Liver (tissue), 3 donors: ENCODE measurements at regions not wholly inside any gene's neighbourhood (a gene's known extent, or its start where the extent isn't known, plus 50 kb on each side); places are given as distances from the start of the nearest gene placed in this dataset.

Experiments
- EGR1 ChIP-seq, 2 donors: IDR thresholded peaks; 2 replicates each; pipeline ENCODE4 v1.6.1; 2016 to 2018; ENCODE audit warnings: antibody characterized with exemption in 2 of 2, low read depth in 2 of 2
- GABPA ChIP-seq, 2 donors: IDR thresholded peaks in 1 of 2; conservative IDR thresholded peaks in 1 of 2; 2 replicates each; pipeline ENCODE4 v1.6.1; 2016; ENCODE audit warnings: antibody characterized with exemption in 2 of 2, mild to moderate bottlenecking in 1 of 2, moderate library complexity in 1 of 2
- JUND ChIP-seq, 2 donors: IDR thresholded peaks; 2 replicates each; pipeline ENCODE4 v1.6.1; 2016; ENCODE audit warnings: antibody characterized with exemption in 2 of 2
- TAF1 ChIP-seq: conservative IDR thresholded peaks from 2 replicates; pipeline ENCODE4 v1.6.1; 2016; ENCODE audit warnings: antibody characterized with exemption, mild to moderate bottlenecking
- TF ChIP-seq, protein P1 (sequence below): fragments of 150-350 bp; IDR thresholded peaks from 2 replicates; pipeline ENCODE4 v1.5.1; 2017; ENCODE audit warnings: improper control_type of control experiment, low read depth, low read length; ENCODE audit not compliant: missing input control
- TF ChIP-seq, protein P2 (sequence below): IDR thresholded peaks from 2 replicates; pipeline ENCODE4 v1.6.1; 2016; ENCODE audit warnings: antibody characterized with exemption
- donor health status: healthy.
- donor health status: healthy.

- TF ChIP-seq, protein P1, sequence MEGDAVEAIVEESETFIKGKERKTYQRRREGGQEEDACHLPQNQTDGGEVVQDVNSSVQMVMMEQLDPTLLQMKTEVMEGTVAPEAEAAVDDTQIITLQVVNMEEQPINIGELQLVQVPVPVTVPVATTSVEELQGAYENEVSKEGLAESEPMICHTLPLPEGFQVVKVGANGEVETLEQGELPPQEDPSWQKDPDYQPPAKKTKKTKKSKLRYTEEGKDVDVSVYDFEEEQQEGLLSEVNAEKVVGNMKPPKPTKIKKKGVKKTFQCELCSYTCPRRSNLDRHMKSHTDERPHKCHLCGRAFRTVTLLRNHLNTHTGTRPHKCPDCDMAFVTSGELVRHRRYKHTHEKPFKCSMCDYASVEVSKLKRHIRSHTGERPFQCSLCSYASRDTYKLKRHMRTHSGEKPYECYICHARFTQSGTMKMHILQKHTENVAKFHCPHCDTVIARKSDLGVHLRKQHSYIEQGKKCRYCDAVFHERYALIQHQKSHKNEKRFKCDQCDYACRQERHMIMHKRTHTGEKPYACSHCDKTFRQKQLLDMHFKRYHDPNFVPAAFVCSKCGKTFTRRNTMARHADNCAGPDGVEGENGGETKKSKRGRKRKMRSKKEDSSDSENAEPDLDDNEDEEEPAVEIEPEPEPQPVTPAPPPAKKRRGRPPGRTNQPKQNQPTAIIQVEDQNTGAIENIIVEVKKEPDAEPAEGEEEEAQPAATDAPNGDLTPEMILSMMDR = no peak
- TF ChIP-seq JUND (IDR thresholded peaks at IDR 0.05) (no peak), EGR1 (IDR thresholded peaks at IDR 0.05; ENCODE audit: low read depth in 2 of 2) (no peak), GABPA (IDR thresholded peaks at IDR 0.05 in 1 of 2, conservative IDR thresholded peaks at IDR 0.05 in 1 of 2) (no peak), TAF1 (no peak)
- TF ChIP-seq, protein P2, sequence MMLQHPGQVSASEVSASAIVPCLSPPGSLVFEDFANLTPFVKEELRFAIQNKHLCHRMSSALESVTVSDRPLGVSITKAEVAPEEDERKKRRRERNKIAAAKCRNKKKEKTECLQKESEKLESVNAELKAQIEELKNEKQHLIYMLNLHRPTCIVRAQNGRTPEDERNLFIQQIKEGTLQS = no peak
These were observed 115.5 kb downstream of the DSC3 start for GRCh38 chr18:30927042-30927441.
